CD14-positive monocyte (primary cell): ENCODE measurements at regions not wholly inside any gene's neighbourhood (a gene's known extent, or its start where the extent isn't known, plus 50 kb on each side); places are given as distances from the start of the nearest gene placed in this dataset.

Experiments used
- DNase-seq, 3 donors: peaks; one replicate each; pipeline ENCODE4 v3.0.0-alpha.2; 2011 to 2022
- H2AFZ ChIP-seq: 2 replicates; pipeline ENCODE4 v1.6.0; 2012; ENCODE audit warnings: mild to moderate bottlenecking, low read depth, low read length, inconsistent platforms; ENCODE audit not compliant: insufficient read depth, poor library complexity, severe bottlenecking
- H3K27ac ChIP-seq, 2 donors: 1 replicate in 1 of 2; 2 replicates in 1 of 2; pipeline ENCODE4 v1.5.1; 2012 to 2013; ENCODE audit warnings: low read length in 2 of 2, control low read depth in 1 of 2, inconsistent platforms in 1 of 2, low read depth in 1 of 2, mild to moderate bottlenecking in 1 of 2
- H3K27me3 ChIP-seq, 2 donors: one replicate each; pipeline versions ENCODE4 v1.6.0 to v1.6.1; 2011 to 2013; ENCODE audit warnings: low read length in 2 of 2; ENCODE audit not compliant: control insufficient read depth in 2 of 2, insufficient read depth in 2 of 2
- H3K36me3 ChIP-seq, 2 donors: replicated peaks in 1 of 2; 1 replicate in 1 of 2; 2 replicates in 1 of 2; pipeline versions ENCODE4 v1.5.1 to v1.6.1; 2012 to 2013; ENCODE audit warnings: low read length in 2 of 2, control low read depth in 1 of 2, inconsistent platforms in 1 of 2, mild to moderate bottlenecking in 1 of 2; ENCODE audit not compliant: insufficient read depth in 2 of 2, control insufficient read depth in 1 of 2
- H3K4me1 ChIP-seq, 2 donors: 1 replicate in 1 of 2; 2 replicates in 1 of 2; pipeline versions ENCODE4 v1.5.1 to v1.6.1; 2012 to 2013; ENCODE audit warnings: low read length in 2 of 2, control low read depth in 1 of 2, inconsistent platforms in 1 of 2, mild to moderate bottlenecking in 1 of 2, moderate library complexity in 1 of 2; ENCODE audit not compliant: insufficient read depth in 2 of 2, control insufficient read depth in 1 of 2
- H3K4me2 ChIP-seq: replicated peaks from 2 replicates; pipeline ENCODE3; 2012; ENCODE audit warnings: low read length, moderate library complexity, mild to moderate bottlenecking; ENCODE audit not compliant: poor library complexity, severe bottlenecking; ENCODE audit errors: extremely low read depth
- H3K4me3 ChIP-seq, 3 experiments: fragments of 200-600 bp in 1 of 3; sonication (generic) in 1 of 3; replicated peaks in 1 of 3; 1 replicate in 2 of 3; 2 replicates in 1 of 3; pipeline ENCODE4 v1.5.1; 2011 to 2013; ENCODE audit warnings: low read length in 3 of 3, mild to moderate bottlenecking in 3 of 3, control low read depth in 2 of 3, low read depth in 2 of 3, inconsistent platforms in 1 of 3, moderate library complexity in 1 of 3
- H3K79me2 ChIP-seq: 2 replicates; pipeline ENCODE4 v1.6.0; 2012; ENCODE audit warnings: mild to moderate bottlenecking, control low read depth, inconsistent platforms, low read length, moderate library complexity; ENCODE audit not compliant: insufficient read depth
- H3K9ac ChIP-seq: 2 replicates; pipeline ENCODE4 v1.6.0; 2017; ENCODE audit warnings: low read length, mild to moderate bottlenecking; ENCODE audit not compliant: insufficient read depth, poor library complexity, severe bottlenecking
- H3K9me3 ChIP-seq, 2 donors: replicated peaks in 1 of 2; 1 replicate in 1 of 2; 2 replicates in 1 of 2; pipeline versions ENCODE4 v1.5.1 to v1.6.1; 2012 to 2013; ENCODE audit warnings: low read length in 2 of 2, control low read depth in 1 of 2; ENCODE audit not compliant: control insufficient read depth in 1 of 2, insufficient read depth in 1 of 2
- H4K20me1 ChIP-seq: 2 replicates; pipeline ENCODE4 v1.6.0; 2012; ENCODE audit warnings: mild to moderate bottlenecking, low read length, control low read depth, moderate library complexity; ENCODE audit not compliant: insufficient read depth
- H3K27ac Mint-ChIP-seq, 7 donors: one replicate each; pipeline ENCODE4 v1.8.0; 2020; ENCODE audit warnings: mild to moderate bottlenecking in 7 of 7, mixed read lengths in 7 of 7, moderate library complexity in 6 of 7, inconsistent platforms in 2 of 7
- H3K27me3 Mint-ChIP-seq, 3 donors: one replicate each; pipeline ENCODE4 v1.8.0; 2021 to 2022; ENCODE audit warnings: low read depth in 3 of 3, mild to moderate bottlenecking in 3 of 3, mixed read lengths in 3 of 3, moderate library complexity in 3 of 3, inconsistent platforms in 1 of 3
- H3K36me3 Mint-ChIP-seq, 2 donors: one replicate each; pipeline ENCODE4 v1.8.0; 2020; ENCODE audit warnings: mixed read lengths in 2 of 2, inconsistent platforms in 1 of 2, mild to moderate bottlenecking in 1 of 2
- H3K4me1 Mint-ChIP-seq: one replicate; pipeline ENCODE4 v1.8.0; 2020; ENCODE audit warnings: mild to moderate bottlenecking, mixed read lengths
- H3K4me3 Mint-ChIP-seq, 2 donors: one replicate each; pipeline ENCODE4 v1.8.0; 2020; ENCODE audit warnings: mild to moderate bottlenecking in 2 of 2, mixed read lengths in 2 of 2, moderate library complexity in 1 of 2
- H3K9me3 Mint-ChIP-seq, 7 donors: one replicate each; pipeline ENCODE4 v1.8.0; 2020 to 2022; ENCODE audit warnings: mixed read lengths in 7 of 7, mild to moderate bottlenecking in 6 of 7, moderate library complexity in 6 of 7, inconsistent platforms in 2 of 7
- CTCF ChIP-seq: fragments of 200-600 bp; IDR thresholded peaks from one replicate; pipeline ENCODE4 v1.8.0; 2022; ENCODE audit warnings: antibody characterized with exemption, mild to moderate bottlenecking
- WGBS: methylation state at CpG from one replicate; pipeline ENCODE4 v1.1.5; 2013; ENCODE audit warnings: missing lambda C conversion rate; ENCODE audit not compliant: insufficient coverage; 5-methylcytosine and 5-hydroxymethylcytosine counted together
- intact Hi-C, 2 donors: fragments of 100-400 bp; cut with micrococcal nuclease; formaldehyde crosslinking; loops; one replicate each; pipeline versions ENCODE4 v1.15.0 to v1.15.1; 2023

- Histone ChIP-seq H3K27me3 (no peaks in the 10 kb centered on the region), H3K9ac (no peak overlapping the region), H3K4me1 (no peaks in the 10 kb centered on the region), H2AFZ (no peak overlapping the region), H3K4me2 (no peak overlapping the region), H4K20me1 (no peaks in the 10 kb centered on the region), H3K27ac (no peak overlapping the region), H3K9me3 (no peaks in the 10 kb centered on the region), H3K4me3 (no peak overlapping the region), H3K79me2 (no peaks in the 10 kb centered on the region), H3K36me3 (no peaks in the 10 kb centered on the region)
- no peak for TF ChIP-seq CTCF
- Mint-ChIP-seq H3K27me3 (no peaks in the 10 kb centered on the region), H3K4me1 (no peaks in the 10 kb centered on the region), H3K9me3 (peaks cover 0 to 9% (median 1%) of the 10 kb centered on the region in 7 donors), H3K4me3 (no peak overlapping the region), H3K36me3 (no peaks in the 10 kb centered on the region), H3K27ac (no peak overlapping the region)
- DNase-seq: no peak
- intact Hi-C loops: no loop called here
- no CpG with 5 or more reads among the region's 1 CpG for WGBS
Observed at GRCh38 chr7:25515633-25516275, 287.5 kb upstream of the NPVF start.

GRCh38 chr7:25517906-25518305, 289.6 kb upstream of the NPVF start:
- Histone ChIP-seq H3K27ac (no peak overlapping the region), H3K27me3 (no peaks in the 10 kb centered on the region), H3K9ac (no peak overlapping the region), H3K36me3 (no peaks in the 10 kb centered on the region), H4K20me1 (no peaks in the 10 kb centered on the region), H3K4me3 (no peak overlapping the region), H3K4me2 (no peak overlapping the region), H3K4me1 (no peaks in the 10 kb centered on the region), H2AFZ (no peak overlapping the region), H3K9me3 (no peaks in the 10 kb centered on the region), H3K79me2 (no peaks in the 10 kb centered on the region)
- no peak overlapping the region for H3K4me3 Mint-ChIP-seq
- H3K4me1 Mint-ChIP-seq: no peaks in the 10 kb centered on the region
- no peak for TF ChIP-seq CTCF
- 100% methylated on average over 2 of the region's 2 CpGs for WGBS
- no peak for DNase-seq
- peaks cover 0 to 9% (median 2%) of the 10 kb centered on the region in 7 donors for H3K9me3 Mint-ChIP-seq
- no peaks in the 10 kb centered on the region for H3K36me3 Mint-ChIP-seq
- H3K27me3 Mint-ChIP-seq: peaks cover 0 to 3% (median 0%) of the 10 kb centered on the region in 3 donors
- no peak overlapping the region for H3K27ac Mint-ChIP-seq
- intact Hi-C loops: no loop called here
